Muscle of leg (tissue), 3 donors: ENCODE measurements at regions not wholly inside any gene's neighbourhood (a gene's known extent, or its start where the extent isn't known, plus 50 kb on each side); places are given as distances from the start of the nearest gene placed in this dataset.
A peak's percentile ranks its signal among the peaks of the same experiment; 100 is the strongest.
"Not testable (repeated sequence)": the region's sequence is repeated elsewhere in the genome, so short reads cannot be mapped to it uniquely, and the experiment has no call there.

Experiments used
- DNase-seq: peaks from one replicate; pipeline ENCODE4 v3.0.0; 2013
- H3K27ac ChIP-seq: one replicate; pipeline ENCODE4 v1.5.1; 2013; ENCODE audit warnings: mild to moderate bottlenecking, low read length, control low read depth
- H3K27me3 ChIP-seq: one replicate; pipeline ENCODE4 v1.6.1; 2013; ENCODE audit warnings: low read length; ENCODE audit not compliant: control insufficient read depth, insufficient read depth
- H3K36me3 ChIP-seq: one replicate; pipeline ENCODE4 v1.6.1; 2013; ENCODE audit warnings: low read length; ENCODE audit not compliant: control insufficient read depth, insufficient read depth
- H3K4me1 ChIP-seq: one replicate; pipeline ENCODE4 v1.6.1; 2013; ENCODE audit warnings: low read length; ENCODE audit not compliant: control insufficient read depth, insufficient read depth
- H3K4me3 ChIP-seq: one replicate; pipeline ENCODE4 v1.5.1; 2013; ENCODE audit warnings: low read length, control low read depth
- H3K9me3 ChIP-seq: replicated peaks from 2 replicates; pipeline ENCODE4 v1.6.1; 2013; ENCODE audit warnings: low read depth, low read length; ENCODE audit not compliant: control insufficient read depth
- WGBS: methylation state at CpG from one replicate; pipeline ENCODE4 v1.1.5; 2013; ENCODE audit warnings: missing lambda C conversion rate; ENCODE audit not compliant: insufficient coverage; 5-methylcytosine and 5-hydroxymethylcytosine counted together

GRCh38 chr17:62206550-62206949, 141.5 kb upstream of the MED13 start:
- no peak overlapping the region for H3K27ac ChIP-seq
- DNase-seq = no peak
- no peak overlapping the region for H3K4me3 ChIP-seq
- H3K27me3 ChIP-seq = no peaks in the 10 kb centered on the region
- no peaks in the 10 kb centered on the region for H3K36me3 ChIP-seq
- no peaks in the 10 kb centered on the region for H3K4me1 ChIP-seq
- no peaks in the 10 kb centered on the region for H3K9me3 ChIP-seq
- WGBS = 43% methylated on average over 4 of the region's 4 CpGs

DNA sequence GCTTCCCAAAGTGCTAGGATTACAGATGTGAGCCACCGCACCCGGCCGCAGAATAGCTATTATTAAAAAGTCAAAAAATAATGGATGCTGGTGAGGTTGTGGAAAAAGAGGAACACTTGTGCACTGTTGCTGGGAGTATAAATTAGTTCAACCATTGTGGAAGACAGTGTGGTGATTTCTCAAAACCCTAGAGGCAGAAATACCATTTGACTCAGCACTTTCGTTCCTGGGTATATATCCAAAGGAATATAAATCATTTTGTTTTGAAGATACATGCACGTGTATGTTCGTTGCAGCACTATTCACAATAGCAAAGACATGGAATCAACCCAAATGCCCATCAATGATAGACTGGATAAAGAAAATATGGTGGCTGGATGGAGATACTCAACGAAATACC, 132.1 kb upstream of the MED13 start:
- WGBS = no CpG with 5 or more reads among the region's 7 CpGs
- H3K9me3 ChIP-seq, H3K4me1 ChIP-seq, H3K36me3 ChIP-seq, H3K27me3 ChIP-seq, H3K27ac ChIP-seq, DNase-seq, H3K4me3 ChIP-seq: not testable (repeated sequence)

- H3K27ac ChIP-seq, H3K27me3 ChIP-seq, H3K4me3 ChIP-seq, DNase-seq, H3K4me1 ChIP-seq, H3K9me3 ChIP-seq, H3K36me3 ChIP-seq: not testable (repeated sequence)
- 93% methylated on average over 2 of the region's 3 CpGs for WGBS
Measured at GRCh38 chr17:62196587-62196986, 131.5 kb upstream of the MED13 start.

DNA sequence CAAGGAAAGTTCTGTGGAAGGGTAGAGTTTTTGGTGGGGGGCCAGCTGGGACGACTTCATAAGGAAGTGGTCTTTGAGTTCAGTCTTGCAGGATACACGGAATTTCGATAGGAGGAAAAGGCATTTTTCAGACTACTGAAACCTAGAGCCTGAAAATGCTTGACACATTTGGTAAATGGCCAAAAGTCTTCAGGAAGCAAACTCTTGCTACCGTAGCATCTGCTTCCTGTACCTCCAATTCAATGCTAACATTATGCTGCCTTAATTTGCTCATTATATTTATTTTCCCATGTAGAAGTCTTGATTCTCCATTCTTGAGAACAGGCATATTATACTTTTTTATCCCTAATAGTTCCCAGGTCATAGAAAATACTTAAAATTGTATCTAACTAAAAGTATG, 129.3 kb upstream of the MED13 start:
- DNase-seq = peak; percentile 6
- H3K36me3 ChIP-seq = no peaks in the 10 kb centered on the region
- 97% methylated on average over 3 of the region's 4 CpGs for WGBS
- no peak overlapping the region for H3K27ac ChIP-seq
- H3K27me3 ChIP-seq = no peaks in the 10 kb centered on the region
- no peaks in the 10 kb centered on the region for H3K4me1 ChIP-seq
- H3K4me3 ChIP-seq = no peak overlapping the region
- no peaks in the 10 kb centered on the region for H3K9me3 ChIP-seq

- no peaks in the 10 kb centered on the region for H3K4me1 ChIP-seq
- no peak overlapping the region for H3K4me3 ChIP-seq
- no peak overlapping the region for H3K27ac ChIP-seq
- no peaks in the 10 kb centered on the region for H3K9me3 ChIP-seq
- 75% methylated on average over 4 of the region's 4 CpGs for WGBS
- DNase-seq = no peak
- no peaks in the 10 kb centered on the region for H3K36me3 ChIP-seq
- H3K27me3 ChIP-seq = no peaks in the 10 kb centered on the region
Measured at GRCh38 chr17:62193249-62193648, 128.2 kb upstream of the MED13 start.

DNA sequence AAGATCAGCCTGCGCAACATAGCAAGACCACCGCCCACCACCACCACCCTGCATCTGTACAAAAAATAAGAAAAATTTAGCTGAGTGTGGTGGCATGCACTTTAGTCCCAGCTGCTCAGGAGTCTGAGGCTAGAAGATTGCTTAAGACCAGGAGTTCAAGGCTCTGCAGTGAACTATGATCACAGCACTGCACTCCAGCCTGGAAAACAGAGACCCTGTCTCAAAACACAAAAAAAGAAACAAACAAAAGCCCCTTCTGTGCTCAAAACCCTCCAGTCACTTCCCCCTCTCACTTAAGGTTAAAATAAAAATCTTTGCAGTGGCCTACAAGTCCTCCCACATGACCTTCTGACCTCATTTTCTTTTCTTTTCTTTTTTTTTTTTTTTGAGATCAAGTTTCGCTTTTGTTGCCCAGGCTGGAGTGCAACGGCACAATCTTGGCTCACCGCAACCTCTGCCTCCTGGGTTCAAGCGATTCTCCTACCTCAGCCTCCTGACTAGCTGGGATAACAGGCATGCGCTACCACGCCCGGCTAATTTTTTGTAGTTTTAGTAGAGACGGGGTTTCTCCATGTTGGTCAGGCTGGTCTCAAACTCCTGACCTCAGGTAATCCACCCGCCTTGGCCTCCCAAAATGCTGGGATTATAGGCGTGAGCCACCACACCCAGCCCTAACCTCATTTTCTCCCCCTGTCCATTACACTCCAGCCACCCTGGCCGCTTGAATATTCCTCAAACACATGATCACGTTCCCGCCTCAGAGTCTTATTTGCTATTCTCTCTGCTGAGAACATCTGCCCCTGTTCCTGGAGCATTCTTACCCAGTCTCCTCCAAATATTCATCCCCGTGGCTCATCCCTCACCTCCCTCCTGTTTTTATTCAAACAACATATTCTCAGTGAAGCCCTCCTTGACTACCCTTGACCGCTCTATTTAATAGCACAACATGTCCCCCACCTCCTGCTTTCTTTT, 126.6 kb upstream of the MED13 start:
- H3K9me3 ChIP-seq = no peaks in the 10 kb centered on the region
- no peaks in the 10 kb centered on the region for H3K36me3 ChIP-seq
- no peaks in the 10 kb centered on the region for H3K4me1 ChIP-seq
- no peak overlapping the region for H3K4me3 ChIP-seq
- WGBS = 83% methylated on average over 7 of the region's 17 CpGs
- DNase-seq = no peak
- no peaks in the 10 kb centered on the region for H3K27me3 ChIP-seq
- no peak overlapping the region for H3K27ac ChIP-seq

DNA sequence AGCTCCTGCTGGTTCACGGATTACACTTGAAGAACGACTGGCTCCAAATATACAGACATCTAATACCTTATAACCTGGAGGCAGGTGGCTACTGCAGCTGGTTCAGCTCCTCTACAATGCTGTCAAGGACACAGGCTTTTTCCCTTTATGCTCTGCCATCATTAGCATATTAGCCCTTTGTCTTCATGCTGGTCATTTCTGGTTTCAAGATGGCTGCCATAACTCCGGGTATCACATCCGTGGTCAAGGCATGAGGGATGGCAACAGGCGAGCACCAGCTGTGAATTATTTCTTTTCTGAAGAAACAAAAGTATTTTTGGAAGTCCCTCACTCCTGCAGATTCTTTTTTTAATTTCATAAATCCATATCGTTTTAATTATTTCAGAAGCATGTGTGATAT, 124.3 kb upstream of the MED13 start:
- no peaks in the 10 kb centered on the region for H3K4me1 ChIP-seq
- no peaks in the 10 kb centered on the region for H3K36me3 ChIP-seq
- H3K4me3 ChIP-seq = no peak overlapping the region
- no peaks in the 10 kb centered on the region for H3K9me3 ChIP-seq
- H3K27ac ChIP-seq = no peak overlapping the region
- DNase-seq = no peak
- WGBS = 83% methylated on average over 2 of the region's 6 CpGs
- no peaks in the 10 kb centered on the region for H3K27me3 ChIP-seq

DNA sequence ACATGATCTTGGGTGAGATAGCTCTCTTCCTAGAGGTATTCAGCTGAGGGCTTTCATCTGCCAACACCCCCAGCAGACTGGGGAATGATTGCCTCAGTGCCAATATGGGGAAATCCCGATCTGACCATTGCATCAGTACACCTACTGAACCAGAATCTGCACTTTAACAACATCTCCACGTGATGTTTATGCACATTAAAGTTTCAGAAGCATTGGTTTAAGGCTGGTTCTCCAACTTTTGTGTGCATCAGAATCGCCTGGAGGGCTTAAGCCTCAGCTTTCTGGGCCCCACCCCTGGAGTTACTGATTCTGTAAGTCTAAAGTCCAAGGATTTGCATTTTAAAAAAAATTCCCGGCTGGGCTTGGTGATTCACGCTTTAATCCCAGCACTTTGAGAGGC, 123.6 kb upstream of the MED13 start:
- Histone ChIP-seq H3K9me3 (no peaks in the 10 kb centered on the region), H3K4me1 (no peaks in the 10 kb centered on the region), H3K36me3 (no peaks in the 10 kb centered on the region), H3K27ac (no peak overlapping the region), H3K4me3 (no peak overlapping the region), H3K27me3 (no peaks in the 10 kb centered on the region)
- 74% methylated on average over 3 of the region's 5 CpGs for WGBS
- DNase-seq = no peak

DNA sequence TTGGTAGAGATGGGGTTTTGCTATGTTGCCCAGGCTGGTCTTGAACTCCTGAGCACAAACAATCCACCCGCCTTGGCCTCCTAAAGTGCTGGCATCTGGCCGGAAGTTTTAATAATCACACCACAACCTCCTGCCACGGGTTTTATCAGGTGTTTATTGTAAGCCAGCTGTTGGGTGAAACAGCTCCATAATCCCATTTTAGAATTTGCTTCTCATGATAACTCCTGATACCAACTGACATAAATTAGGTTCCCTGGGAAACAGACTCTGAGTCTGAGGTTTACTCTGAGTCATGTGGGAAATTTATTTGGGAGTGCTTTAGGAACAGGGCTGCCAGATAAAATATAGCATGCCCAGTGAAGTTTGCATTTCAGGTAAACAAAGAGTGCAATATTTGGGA, 122.6 kb upstream of the MED13 start:
- Histone ChIP-seq H3K27ac (no peak overlapping the region), H3K4me3 (no peak overlapping the region), H3K36me3 (no peaks in the 10 kb centered on the region), H3K4me1 (no peaks in the 10 kb centered on the region), H3K27me3 (no peaks in the 10 kb centered on the region), H3K9me3 (no peaks in the 10 kb centered on the region)
- WGBS = no CpG with 5 or more reads among the region's 3 CpGs
- no peak for DNase-seq

GRCh38 chr17:62186841-62187240, 121.8 kb upstream of the MED13 start:
- Histone ChIP-seq H3K4me3 (no peak overlapping the region), H3K36me3 (no peaks in the 10 kb centered on the region), H3K27ac (no peak overlapping the region), H3K27me3 (no peaks in the 10 kb centered on the region), H3K4me1 (no peaks in the 10 kb centered on the region), H3K9me3 (no peaks in the 10 kb centered on the region)
- WGBS = 43% methylated on average over 3 of the region's 3 CpGs
- DNase-seq = no peak
